ENCODE measurements at regions not wholly inside any gene's neighbourhood (a gene's known extent, or its start where the extent isn't known, plus 50 kb on each side); places are given as distances from the start of the nearest gene placed in this dataset.

GRCh38 chr20:6863355-6863754 lies 95.9 kb downstream of the BMP2 start:
- Histone ChIP-seq H3K27ac (ENCODE audit: low read depth) (no peak overlapping the region), H3K4me3 (ENCODE audit: low read depth, low read length) (no peak overlapping the region), H3K36me3 (ENCODE audit: insufficient read depth) (no peaks in the 10 kb centered on the region), H3K4me1 (ENCODE audit: insufficient read depth) (no peaks in the 10 kb centered on the region)
- WGBS, result 88% methylated on average over 2 of the region's 2 CpGs
- DNase-seq (ENCODE audit: extremely low spot score), result no peak

- Histone ChIP-seq H3K36me3 (ENCODE audit: insufficient read depth) (no peaks in the 10 kb centered on the region), H3K4me3 (ENCODE audit: low read depth, low read length) (no peak overlapping the region), H3K4me1 (ENCODE audit: insufficient read depth) (no peaks in the 10 kb centered on the region), H3K27ac (ENCODE audit: low read depth) (no peak overlapping the region)
- no peak for DNase-seq (ENCODE audit: extremely low spot score)
- WGBS, result 44% methylated on average over 7 of the region's 7 CpGs
Measured at GRCh38 chr20:6863798-6864201, 96.3 kb downstream of the BMP2 start.

GRCh38 chr20:6864740-6865139 lies 97.3 kb downstream of the BMP2 start:
- Histone ChIP-seq H3K4me1 (ENCODE audit: insufficient read depth) (no peaks in the 10 kb centered on the region), H3K4me3 (ENCODE audit: low read depth, low read length) (no peak overlapping the region), H3K27ac (ENCODE audit: low read depth) (no peak overlapping the region), H3K36me3 (ENCODE audit: insufficient read depth) (no peaks in the 10 kb centered on the region)
- 18% methylated on average over 5 of the region's 5 CpGs for WGBS
- DNase-seq (ENCODE audit: extremely low spot score), result no peak

- no peak for DNase-seq (ENCODE audit: extremely low spot score)
- no peaks in the 10 kb centered on the region for H3K36me3 ChIP-seq (ENCODE audit: insufficient read depth)
- WGBS, result 12% methylated on average over 3 of the region's 3 CpGs
- no peak overlapping the region for H3K4me3 ChIP-seq (ENCODE audit: low read depth, low read length)
- H3K4me1 ChIP-seq (ENCODE audit: insufficient read depth), result no peaks in the 10 kb centered on the region
- H3K27ac ChIP-seq (ENCODE audit: low read depth), result no peak overlapping the region
Measured at GRCh38 chr20:6866741-6867140, 99.3 kb downstream of the BMP2 start.

GRCh38 chr20:6868861-6869260 lies 101.4 kb downstream of the BMP2 start:
- no peak overlapping the region for H3K27ac ChIP-seq (ENCODE audit: low read depth)
- H3K4me3 ChIP-seq (ENCODE audit: low read depth, low read length), result no peak overlapping the region
- H3K4me1 ChIP-seq (ENCODE audit: insufficient read depth), result no peaks in the 10 kb centered on the region
- 69% methylated on average over 7 of the region's 7 CpGs for WGBS
- DNase-seq (ENCODE audit: extremely low spot score), result no peak
- H3K36me3 ChIP-seq (ENCODE audit: insufficient read depth), result no peaks in the 10 kb centered on the region

GRCh38 chr20:6870559-6870958 lies 103.1 kb downstream of the BMP2 start:
- Histone ChIP-seq H3K4me3 (ENCODE audit: low read depth, low read length) (no peak overlapping the region), H3K36me3 (ENCODE audit: insufficient read depth) (no peaks in the 10 kb centered on the region), H3K27ac (ENCODE audit: low read depth) (no peak overlapping the region), H3K4me1 (ENCODE audit: insufficient read depth) (no peaks in the 10 kb centered on the region)
- 52% methylated on average over 5 of the region's 5 CpGs for WGBS
- DNase-seq (ENCODE audit: extremely low spot score), result no peak

GRCh38 chr20:6877633-6878032 lies 110.1 kb downstream of the BMP2 start:
- no peak overlapping the region for H3K27ac ChIP-seq (ENCODE audit: low read depth)
- DNase-seq (ENCODE audit: extremely low spot score), result no peak
- WGBS, result 55% methylated on average over 1 of the region's 1 CpG
- H3K4me1 ChIP-seq (ENCODE audit: insufficient read depth), result no peaks in the 10 kb centered on the region
- H3K4me3 ChIP-seq (ENCODE audit: low read depth, low read length), result no peak overlapping the region
- no peaks in the 10 kb centered on the region for H3K36me3 ChIP-seq (ENCODE audit: insufficient read depth)

GRCh38 chr20:6882561-6883291 lies 115.2 kb downstream of the BMP2 start:
- H3K27ac ChIP-seq (ENCODE audit: low read depth), result no peak overlapping the region
- no peak overlapping the region for H3K4me3 ChIP-seq (ENCODE audit: low read depth, low read length)
- H3K4me1 ChIP-seq (ENCODE audit: insufficient read depth), result no peaks in the 10 kb centered on the region
- DNase-seq (ENCODE audit: extremely low spot score), result no peak
- 73% methylated on average over 4 of the region's 4 CpGs for WGBS
- no peaks in the 10 kb centered on the region for H3K36me3 ChIP-seq (ENCODE audit: insufficient read depth)

GRCh38 chr20:6884114-6884513 lies 116.6 kb downstream of the BMP2 start:
- Histone ChIP-seq H3K4me3 (ENCODE audit: low read depth, low read length) (no peak overlapping the region), H3K27ac (ENCODE audit: low read depth) (no peak overlapping the region), H3K36me3 (ENCODE audit: insufficient read depth) (no peaks in the 10 kb centered on the region), H3K4me1 (ENCODE audit: insufficient read depth) (no peaks in the 10 kb centered on the region)
- WGBS, result 67% methylated on average over 1 of the region's 1 CpG
- no peak for DNase-seq (ENCODE audit: extremely low spot score)

GRCh38 chr20:6886065-6886729 lies 118.7 kb downstream of the BMP2 start:
- Histone ChIP-seq H3K27ac (ENCODE audit: low read depth) (no peak overlapping the region), H3K4me3 (ENCODE audit: low read depth, low read length) (no peak overlapping the region), H3K36me3 (ENCODE audit: insufficient read depth) (no peaks in the 10 kb centered on the region), H3K4me1 (ENCODE audit: insufficient read depth) (no peaks in the 10 kb centered on the region)
- no peak for DNase-seq (ENCODE audit: extremely low spot score)
- 52% methylated on average over 8 of the region's 8 CpGs for WGBS

GRCh38 chr20:6887966-6888365 lies 120.5 kb downstream of the BMP2 start:
- 77% methylated on average over 4 of the region's 4 CpGs for WGBS

GRCh38 chr20:6888736-6889395 lies 121.4 kb downstream of the BMP2 start:
- no peaks in the 10 kb centered on the region for H3K36me3 ChIP-seq (ENCODE audit: insufficient read depth)

More at GRCh38 chr20:6887966-6888365, 120.5 kb downstream of the BMP2 start:
- Histone ChIP-seq H3K36me3 (ENCODE audit: insufficient read depth) (no peaks in the 10 kb centered on the region), H3K4me3 (ENCODE audit: low read depth, low read length) (no peak overlapping the region), H3K27ac (ENCODE audit: low read depth) (no peak overlapping the region), H3K4me1 (ENCODE audit: insufficient read depth) (no peaks in the 10 kb centered on the region)
- DNase-seq (ENCODE audit: extremely low spot score), result no peak

GRCh38 chr20:6892724-6893123 lies 125.2 kb downstream of the BMP2 start:
- Histone ChIP-seq H3K36me3 (ENCODE audit: insufficient read depth) (no peaks in the 10 kb centered on the region), H3K4me1 (ENCODE audit: insufficient read depth) (no peaks in the 10 kb centered on the region), H3K27ac (ENCODE audit: low read depth) (no peak overlapping the region), H3K4me3 (ENCODE audit: low read depth, low read length) (no peak overlapping the region)
- WGBS, result 66% methylated on average over 1 of the region's 1 CpG
- no peak for DNase-seq (ENCODE audit: extremely low spot score)

More at GRCh38 chr20:6888736-6889395, 121.4 kb downstream of the BMP2 start:
- Histone ChIP-seq H3K4me3 (ENCODE audit: low read depth, low read length) (no peak overlapping the region), H3K4me1 (ENCODE audit: insufficient read depth) (no peaks in the 10 kb centered on the region), H3K27ac (ENCODE audit: low read depth) (no peak overlapping the region)
- WGBS, result 84% methylated on average over 4 of the region's 4 CpGs
- DNase-seq (ENCODE audit: extremely low spot score), result no peak

- 76% methylated on average over 3 of the region's 3 CpGs for WGBS
- DNase-seq (ENCODE audit: extremely low spot score), result no peak
- Histone ChIP-seq H3K4me1 (ENCODE audit: insufficient read depth) (no peaks in the 10 kb centered on the region), H3K27ac (ENCODE audit: low read depth) (no peak overlapping the region), H3K36me3 (ENCODE audit: insufficient read depth) (no peaks in the 10 kb centered on the region), H3K4me3 (ENCODE audit: low read depth, low read length) (no peak overlapping the region)
Measured at GRCh38 chr20:6898928-6899327, 131.4 kb downstream of the BMP2 start.

Data from urinary bladder (tissue), 3 donors.